GM08714 (cell line): ENCODE measurements at regions not wholly inside any gene's neighbourhood (a gene's known extent, or its start where the extent isn't known, plus 50 kb on each side); places are given as distances from the start of the nearest gene placed in this dataset.
"Not testable (repeated sequence)": the region's sequence is repeated elsewhere in the genome, so short reads cannot be mapped to it uniquely, and the experiment has no call there.

Experiments used
- H3K4me3 ChIP-seq: fragments of 200-500 bp; sonication (Bioruptor generic); 2 replicates; pipeline ENCODE4 v1.5.1; 2014; ENCODE audit warnings: mild to moderate bottlenecking, low read length, inconsistent platforms
- ZNF274 ChIP-seq: IDR thresholded peaks from 2 replicates; pipeline ENCODE4 v1.6.1; 2012; ENCODE audit warnings: mild to moderate bottlenecking, low read depth, low read length

DNA sequence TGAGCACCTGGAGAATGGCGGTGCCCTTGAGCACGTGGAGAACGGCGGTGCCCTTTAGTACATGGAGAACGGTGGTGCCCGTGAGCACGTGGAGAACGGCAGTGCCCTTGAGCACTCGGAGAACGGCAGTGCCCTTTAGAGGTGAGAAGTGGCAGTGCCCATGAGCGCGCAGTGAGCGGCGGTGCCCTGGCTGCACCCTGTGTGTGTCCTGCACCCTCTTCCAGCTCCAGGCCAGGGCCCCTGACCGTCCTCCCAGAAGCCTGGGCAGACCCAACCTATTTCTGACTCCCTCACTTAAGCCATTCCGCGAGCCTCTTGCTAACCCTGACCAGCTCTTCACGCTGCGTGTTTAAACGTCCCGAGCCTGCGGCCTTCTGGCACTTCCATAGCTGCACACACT lies 151.3 kb downstream of the DLL1 start:
- H3K4me3 ChIP-seq: no peak overlapping the region
- TF ChIP-seq ZNF274: no peak

DNA sequence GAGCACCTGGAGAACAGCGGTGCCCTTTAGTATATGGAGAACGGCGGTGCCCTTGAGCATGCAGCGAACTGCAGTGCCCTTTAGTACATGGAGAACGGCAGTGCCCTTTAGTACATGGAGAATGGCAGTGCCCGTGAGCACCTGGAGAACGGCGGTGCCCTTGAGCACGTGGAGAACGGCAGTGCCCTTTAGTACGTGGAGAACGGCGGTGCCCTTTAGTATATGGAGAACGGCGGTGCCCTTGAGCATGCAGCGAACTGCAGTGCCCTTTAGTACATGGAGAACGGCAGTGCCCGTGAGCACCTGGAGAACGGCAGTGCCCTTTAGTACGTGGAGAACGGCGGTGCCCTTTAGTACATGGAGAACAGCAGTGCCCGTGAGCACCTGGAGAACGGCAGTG lies 151.8 kb downstream of the DLL1 start:
- not testable (repeated sequence) for H3K4me3 ChIP-seq

DNA sequence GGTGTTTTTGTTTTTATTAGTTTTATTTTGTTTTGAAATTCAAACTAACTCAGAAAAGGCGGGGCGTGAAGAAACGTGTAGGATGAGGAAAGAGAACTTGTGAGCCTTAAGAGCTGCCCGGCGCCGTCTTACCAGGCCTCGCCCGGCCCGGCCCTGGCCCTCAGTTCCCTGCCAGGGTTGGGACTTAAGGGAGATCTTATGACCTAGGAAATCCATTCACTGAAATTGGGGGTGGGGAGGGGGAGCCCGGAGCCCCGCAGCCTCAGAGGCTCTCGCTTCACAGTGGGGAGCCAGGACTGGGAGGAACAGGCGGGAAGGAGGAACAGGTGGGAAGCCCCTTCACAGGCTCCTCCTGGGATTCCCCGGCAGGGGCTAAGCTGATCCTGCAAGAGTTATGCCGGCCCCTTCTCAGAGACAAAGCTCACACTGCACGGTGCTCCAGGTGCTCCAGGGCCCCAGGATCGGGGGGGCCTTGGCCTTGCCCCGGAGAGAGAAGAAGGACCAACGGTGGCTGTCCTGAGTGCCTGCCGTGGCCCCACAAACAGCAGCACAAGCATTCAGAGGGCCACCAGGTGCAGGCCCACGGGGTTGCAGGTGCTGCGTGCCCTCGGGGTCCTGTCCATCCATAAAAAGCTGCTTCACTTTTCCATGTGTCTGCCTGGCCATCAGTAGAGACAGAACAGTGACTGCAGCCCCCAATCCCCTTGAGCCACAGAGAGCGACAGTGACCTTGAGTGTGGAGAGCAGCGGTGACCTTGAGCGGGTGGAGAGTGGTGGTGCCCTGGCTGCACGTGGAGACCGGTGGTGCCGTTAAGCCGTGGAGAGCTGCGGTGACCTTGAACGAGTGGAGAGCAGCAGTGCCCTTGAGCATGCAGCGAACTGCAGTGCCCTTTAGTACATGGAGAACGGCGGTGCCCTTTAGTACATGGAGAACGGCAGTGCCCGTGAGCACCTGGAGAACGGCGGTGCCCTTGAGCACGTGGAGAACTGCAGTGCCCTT lies 152.7 kb downstream of the DLL1 start:
- H3K4me3 ChIP-seq: no peak overlapping the region
- no peak for TF ChIP-seq ZNF274

DNA sequence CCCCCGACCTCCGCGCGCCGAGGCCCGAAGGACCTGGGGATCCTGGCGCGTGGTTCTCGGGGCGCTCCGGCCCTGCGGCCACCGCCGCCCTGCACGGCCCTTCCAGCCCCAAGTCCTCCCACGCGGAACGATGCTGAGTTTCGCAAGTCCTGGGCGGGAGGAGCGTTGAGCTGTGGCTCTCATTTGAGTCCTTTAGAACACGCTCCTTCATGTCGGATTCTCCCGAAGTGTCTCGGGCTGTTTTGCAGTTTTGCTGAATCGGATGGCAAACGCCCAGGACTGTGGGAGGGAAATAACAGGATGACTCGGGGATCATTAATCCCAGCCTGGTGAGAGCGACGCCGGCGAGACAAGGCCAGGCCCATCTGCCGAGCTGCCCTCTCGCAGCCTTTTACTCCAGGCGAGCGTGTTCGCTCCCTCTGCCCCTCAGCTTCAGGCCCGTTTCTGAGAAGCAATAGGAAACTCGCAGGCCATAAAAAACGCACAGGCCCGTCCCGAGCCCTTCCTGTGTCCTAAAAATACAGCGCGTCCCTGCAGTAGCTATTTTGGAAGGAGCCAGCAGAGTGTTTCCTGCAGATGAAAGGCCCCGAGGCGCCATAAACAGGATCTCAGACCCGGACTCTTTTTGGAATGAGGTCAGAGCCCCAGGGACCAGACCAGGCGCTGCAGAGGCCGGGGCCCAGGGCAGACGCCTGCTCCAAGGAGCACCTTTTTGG lies 153.5 kb downstream of the DLL1 start:
- H3K4me3 ChIP-seq: no peak overlapping the region

DNA sequence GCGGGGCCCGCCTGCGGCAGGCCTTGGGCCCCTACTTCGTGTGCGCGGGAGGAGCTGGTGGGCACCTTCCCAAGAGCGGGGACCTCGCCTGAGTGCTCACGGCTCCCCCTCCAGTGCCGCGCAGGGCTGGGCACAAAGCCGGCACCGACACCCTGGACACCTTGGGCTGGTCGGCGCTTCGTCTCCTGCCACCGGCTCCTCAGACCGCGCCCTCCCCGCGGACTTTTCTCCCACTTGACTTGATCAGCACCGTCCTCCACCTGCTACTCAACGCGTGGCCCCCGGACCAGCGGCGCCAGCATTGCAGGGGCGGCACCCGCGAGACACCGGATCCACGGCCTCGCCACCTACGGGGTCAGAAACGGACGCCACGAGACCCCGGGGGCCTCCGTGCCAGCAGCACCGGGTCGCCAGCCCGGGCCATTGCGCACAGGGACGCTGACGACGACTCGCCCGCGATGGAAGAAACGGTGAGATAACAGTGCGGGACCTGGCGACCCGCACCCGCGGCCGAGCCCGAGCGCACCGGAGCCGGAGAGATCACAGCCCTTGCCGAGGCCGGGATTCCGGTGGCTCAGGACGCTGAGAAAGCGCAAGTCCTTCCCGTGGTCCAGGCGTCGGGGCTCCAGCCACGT lies 154.2 kb downstream of the DLL1 start:
- H3K4me3 ChIP-seq: no peak overlapping the region
- no peak for TF ChIP-seq ZNF274

More for the DNA sequence above, 153.5 kb downstream of the DLL1 start:
- TF ChIP-seq ZNF274: no peak

DNA sequence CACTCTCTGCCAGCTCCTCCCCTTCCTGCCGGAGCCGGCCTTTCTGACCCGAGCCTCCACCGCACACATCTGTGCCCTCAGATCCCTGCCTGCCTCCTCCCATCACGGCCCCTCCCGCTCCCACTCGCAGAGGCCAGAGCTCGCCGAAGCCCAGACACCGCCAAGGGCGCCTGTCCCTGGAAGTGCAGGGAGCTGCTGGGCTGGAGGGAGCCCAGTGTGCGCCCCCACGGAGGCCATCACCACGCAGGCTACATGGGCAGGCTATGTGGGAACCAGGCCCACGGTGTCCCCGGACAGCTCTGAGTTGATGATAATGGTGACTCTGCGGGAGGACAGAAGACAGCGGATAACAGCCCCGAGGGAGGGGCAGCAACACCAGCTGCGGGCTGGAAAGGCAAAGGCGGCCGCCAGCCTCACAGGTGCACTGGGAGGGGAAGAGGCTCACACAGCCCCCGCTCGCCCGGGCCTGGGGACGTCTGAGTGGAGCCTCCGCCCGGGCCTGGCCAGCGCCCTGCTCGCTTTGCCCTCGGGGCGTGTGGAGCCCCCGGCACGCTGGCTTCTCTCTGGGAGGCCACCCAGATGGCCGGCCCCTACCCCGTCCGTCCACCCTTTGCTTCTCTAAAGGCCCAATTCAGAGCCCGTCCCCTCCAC lies 154.9 kb downstream of the DLL1 start:
- H3K4me3 ChIP-seq: no peak overlapping the region
- no peak for TF ChIP-seq ZNF274

DNA sequence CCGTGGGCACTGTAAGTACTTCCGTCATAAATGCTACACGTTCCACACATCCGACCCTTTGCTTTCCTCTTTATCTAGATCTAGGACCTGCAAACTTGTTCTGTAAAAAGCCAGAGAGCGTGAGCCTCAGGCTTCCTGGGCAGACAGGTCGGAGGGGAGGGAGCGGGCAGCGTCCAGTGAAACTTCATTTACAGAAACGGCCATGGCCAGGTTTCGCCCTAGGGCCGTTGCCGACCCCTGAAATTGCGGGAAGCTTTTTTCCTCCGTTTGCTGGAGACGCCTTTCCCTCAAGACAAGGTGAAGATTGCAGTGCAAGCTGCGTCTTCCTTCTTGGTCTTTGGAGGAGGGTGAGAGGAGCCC lies 155.4 kb downstream of the DLL1 start:
- TF ChIP-seq ZNF274: no peak
- H3K4me3 ChIP-seq: no peak overlapping the region

DNA sequence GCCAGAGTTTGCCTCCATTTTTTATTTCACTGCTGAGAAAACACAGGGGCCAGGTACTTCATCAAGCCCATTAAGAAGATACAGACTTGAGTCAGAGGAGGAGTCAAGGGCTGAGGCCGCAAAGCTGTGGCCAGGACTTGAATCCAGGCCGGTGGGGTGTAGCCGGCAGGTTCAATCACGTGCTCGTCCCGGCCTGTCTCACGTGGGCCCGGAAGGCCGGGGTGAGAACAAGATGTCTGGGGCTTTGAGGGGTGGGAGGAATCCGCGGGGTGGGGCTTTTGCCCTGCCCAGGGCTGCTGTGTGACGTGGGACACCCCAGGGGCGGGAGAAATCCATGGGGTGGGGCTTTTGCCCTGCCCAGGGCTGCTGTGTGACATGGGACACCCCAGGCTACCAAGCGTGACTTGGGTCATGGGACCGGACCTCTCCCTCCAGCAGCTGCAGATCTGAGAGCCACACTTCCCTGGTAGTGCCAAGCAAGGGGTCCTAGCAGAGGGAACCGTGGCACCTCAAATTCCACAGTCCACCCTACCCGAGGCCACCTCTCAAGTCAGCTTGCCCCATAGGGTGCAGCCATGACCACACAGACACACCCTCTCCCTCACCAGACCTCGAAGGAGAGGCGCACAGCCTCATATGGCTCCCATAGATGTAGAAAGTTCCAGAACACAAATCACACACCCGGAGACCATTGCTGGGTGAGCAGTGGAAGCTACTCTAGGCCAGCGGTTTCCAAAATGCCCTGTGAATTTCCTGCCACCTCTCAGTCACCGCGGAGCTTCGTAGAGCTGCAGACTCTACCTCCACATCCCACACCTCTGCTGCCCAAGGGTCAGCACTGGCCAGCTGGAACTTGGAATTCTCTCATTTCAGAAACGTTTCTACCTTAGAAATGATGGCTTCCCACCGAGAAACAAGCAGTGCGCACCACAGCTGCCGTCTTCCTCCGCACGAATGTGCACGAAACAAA lies 156.1 kb downstream of the DLL1 start:
- TF ChIP-seq ZNF274: no peak
- no peak overlapping the region for H3K4me3 ChIP-seq

DNA sequence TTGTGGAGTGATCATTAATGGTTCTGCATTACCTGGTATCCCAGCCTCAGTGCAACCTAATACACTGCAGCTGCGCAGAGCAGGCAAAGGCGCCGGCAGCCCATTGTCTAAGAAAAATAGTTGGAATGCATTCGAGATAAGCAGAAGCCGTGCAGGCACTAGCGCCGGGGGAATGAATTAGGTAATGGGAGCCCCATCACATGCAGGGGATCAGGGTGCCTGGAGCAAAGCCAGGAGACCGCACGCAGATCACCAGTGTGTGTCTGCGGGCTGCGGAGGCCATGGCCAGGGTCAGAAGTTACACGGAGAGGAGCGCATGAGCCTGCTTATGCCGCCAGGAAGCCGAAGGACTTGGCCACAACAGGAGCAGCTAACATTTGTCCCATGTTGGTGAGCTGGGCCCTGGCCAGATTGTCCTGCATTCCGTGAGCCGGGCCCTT lies 156.8 kb downstream of the DLL1 start:
- no peak overlapping the region for H3K4me3 ChIP-seq
- TF ChIP-seq ZNF274: no peak

DNA sequence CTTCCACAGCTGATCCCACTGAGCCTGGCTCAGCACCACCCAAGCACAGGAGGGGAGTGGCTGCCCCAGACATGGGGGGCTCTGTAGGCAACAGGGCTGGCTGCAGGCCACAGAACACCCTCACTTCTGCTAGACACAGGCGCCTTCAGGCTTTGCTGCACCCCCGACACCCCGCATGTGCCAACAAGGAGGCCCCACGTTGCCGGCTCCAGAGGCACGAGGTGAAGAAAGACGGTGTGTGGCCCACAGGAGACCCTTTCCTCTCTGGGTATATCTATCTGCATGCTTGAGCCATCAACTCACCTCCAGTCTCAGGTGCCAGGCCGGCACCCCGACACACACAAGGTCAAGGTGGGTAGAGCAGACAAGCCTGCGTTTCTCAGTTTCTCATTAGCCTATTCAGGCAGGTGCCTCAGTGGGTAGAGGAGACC lies 158.3 kb downstream of the DLL1 start:
- H3K4me3 ChIP-seq: no peak overlapping the region
- TF ChIP-seq ZNF274: no peak

DNA sequence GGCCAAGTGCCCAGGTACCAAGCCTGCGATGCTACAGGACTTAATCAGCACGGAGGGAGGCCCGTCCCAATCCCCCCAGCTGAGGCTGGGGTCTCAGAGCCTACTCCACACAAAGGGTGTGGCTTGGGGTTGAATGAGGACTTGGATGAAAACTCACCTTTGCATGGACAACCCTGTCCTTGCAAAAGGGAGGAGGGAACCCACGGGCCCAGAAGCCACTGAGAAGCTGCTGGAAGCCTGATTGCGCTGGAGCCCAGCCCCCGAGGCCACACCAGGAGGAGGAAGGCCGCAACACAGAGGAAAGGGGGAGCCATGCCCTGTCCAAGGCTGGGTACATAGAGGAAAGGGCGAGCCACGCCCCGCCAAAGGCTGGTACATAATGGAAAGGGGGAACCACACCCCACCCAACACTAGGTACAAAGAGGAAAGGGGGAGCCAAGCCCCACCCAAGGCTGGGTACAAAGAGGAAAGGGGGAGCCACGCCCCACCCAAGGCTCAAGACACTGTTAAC lies 158.8 kb downstream of the DLL1 start:
- TF ChIP-seq ZNF274: no peak
- H3K4me3 ChIP-seq: no peak overlapping the region

DNA sequence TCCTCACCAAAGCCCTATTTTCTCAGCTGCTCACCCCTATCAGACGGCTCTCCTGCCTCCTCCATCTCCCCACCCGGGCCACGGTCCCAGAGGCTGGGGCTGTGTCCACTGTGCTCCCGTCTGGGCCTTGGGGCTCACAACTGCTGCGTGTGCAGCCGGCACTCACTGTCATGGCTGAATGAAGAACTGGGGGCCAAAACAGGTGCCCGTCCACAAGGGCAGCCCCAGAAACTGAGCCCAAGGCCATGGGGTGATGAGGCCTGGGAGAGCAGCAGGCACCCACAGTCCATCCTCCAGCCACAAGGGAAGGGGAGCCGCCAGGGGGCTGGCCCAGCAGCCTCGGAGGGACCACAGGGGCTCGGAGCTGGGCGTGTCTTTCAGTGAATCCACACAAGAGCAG lies 159.5 kb downstream of the DLL1 start:
- no peak overlapping the region for H3K4me3 ChIP-seq
- TF ChIP-seq ZNF274: no peak

DNA sequence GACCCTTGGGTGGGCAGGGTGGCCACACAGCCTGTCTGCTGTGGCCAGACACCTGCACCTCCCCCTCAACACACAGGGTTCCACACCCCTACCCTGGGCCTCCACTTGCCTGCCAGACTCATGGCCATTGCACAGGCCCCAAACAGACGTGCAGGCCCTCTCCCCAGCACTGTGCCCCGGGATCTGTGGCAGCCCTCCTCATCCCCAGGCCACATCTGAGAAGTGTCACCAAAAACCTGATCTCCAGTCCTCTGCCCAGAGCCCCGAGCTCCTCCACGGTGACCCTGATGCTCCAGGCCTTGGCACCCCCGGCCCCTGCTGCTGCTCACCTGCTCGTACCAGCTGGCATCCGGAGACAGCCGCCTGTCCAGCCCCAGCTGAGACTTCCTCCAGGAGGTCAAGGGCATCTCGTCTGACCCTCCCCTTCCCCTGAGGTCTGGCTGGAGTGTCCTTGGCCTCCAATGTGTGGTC lies 160.1 kb downstream of the DLL1 start:
- TF ChIP-seq ZNF274: no peak
- H3K4me3 ChIP-seq: no peak overlapping the region
